DMS153 treated with DMSO at 0.1 percent for 48 hours (cell line): ENCODE measurements at regions not wholly inside any gene's neighbourhood (a gene's known extent, or its start where the extent isn't known, plus 50 kb on each side); places are given as distances from the start of the nearest gene placed in this dataset.
A peak's percentile ranks its signal among the peaks of the same experiment; 100 is the strongest.

Source experiments
- DNase-seq: peaks from one replicate; lab custom pipeline; 2025; ENCODE audit not compliant: unreplicated experiment; lab: John Stamatoyannopoulos, UW

DNA sequence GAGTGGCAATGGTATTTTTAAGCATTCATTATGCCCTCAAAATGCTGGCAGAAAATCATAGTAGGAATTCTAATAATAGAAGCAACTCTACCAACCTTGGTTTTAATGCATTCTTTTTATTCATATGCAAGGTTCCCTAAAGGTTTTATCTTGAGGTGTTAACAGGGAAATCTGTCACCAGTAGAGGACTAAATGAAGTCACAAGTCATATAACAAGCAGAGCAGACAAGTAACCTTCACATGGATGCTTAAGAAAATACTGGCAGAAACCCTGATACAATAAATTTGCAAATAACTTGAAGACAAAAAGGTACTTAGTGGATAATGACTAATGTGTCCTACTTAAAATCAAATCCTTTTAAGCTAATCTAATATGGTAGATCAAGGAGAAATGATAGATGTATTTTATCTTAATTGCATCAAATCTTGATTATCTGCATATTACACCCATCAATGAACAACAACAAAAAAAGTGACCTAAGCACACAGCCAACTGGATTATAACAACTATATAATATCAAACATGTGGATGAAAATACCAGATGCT, 73.3 kb downstream of the RFC3 start:
- no peak for DNase-seq

DNA sequence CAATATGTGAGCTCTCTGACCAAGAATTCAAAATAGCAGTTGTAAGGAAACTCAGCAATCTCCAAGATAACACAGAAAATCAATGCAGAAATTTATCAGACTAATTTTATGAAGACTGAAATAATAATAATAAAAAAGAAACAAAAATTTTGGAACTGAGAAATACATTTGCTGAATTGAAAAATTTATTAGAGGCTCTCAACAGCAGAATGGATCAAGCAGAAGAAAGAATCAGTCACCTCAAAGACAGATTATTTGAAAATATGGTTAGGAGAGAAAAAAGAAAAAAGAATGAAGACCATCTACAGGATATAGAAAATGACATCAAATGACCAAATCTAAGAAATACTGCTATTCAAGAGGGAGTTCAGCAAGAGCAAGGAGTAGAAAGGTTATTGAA, 75.6 kb downstream of the RFC3 start:
- DNase-seq, result no peak

DNA sequence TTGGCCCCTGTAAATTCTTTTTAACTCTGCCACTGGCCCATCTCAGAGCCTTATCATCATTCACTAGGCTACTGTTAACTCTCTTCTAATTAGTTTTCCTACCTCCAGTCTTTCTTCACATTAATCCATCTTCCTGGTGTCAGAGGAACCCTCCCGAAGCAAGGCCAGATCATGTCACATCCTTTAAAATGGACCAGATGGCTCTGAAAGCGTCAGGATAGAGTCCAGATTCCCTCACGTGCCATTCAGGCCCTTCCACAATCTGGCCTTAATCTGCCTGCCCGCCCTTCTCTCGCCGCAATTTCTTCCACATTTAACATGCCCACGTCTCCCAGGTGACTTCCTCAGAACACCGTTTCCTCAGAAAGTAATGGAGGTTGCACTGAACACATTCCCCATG, 86.5 kb downstream of the RFC3 start:
- DNase-seq, result no peak

DNA sequence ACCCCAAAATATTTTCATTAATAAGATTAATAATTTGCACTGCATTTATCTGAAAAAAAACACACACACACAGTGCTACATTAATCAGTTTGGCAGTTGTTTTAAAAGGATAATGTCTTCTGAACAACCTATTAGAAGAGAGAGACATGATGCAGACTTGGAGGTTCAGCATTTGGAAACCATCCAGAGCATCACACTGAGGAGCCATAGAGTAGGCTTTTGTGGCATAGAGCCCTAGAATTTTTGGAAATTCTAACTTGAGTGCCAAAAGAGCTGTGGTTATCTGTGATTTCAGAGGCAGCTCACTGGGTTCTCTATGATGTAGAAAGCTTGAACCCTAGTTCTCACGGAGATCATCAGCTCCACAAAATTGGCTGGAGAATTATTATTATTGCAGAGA, 90.2 kb downstream of the RFC3 start:
- DNase-seq, result no peak

DNA sequence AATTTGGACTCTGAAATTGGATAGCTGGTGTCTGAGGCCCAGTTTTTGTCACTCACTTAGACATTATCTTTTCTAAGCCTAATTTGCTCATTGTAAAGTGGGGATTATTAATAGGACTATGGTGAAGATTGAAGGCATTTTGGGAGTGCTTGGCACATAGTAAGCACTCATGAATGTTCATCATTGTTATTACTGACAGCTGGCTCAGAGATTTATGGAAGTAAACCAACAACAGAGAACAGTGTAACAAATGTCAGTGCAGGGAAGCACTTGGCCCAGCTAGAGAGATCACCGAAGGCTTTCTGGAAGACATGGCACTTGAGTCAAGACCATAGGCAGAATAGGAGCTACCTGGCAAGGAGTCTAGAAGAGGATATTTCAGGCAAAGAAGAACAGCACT, 92.3 kb downstream of the RFC3 start:
- DNase-seq, result no peak

DNA sequence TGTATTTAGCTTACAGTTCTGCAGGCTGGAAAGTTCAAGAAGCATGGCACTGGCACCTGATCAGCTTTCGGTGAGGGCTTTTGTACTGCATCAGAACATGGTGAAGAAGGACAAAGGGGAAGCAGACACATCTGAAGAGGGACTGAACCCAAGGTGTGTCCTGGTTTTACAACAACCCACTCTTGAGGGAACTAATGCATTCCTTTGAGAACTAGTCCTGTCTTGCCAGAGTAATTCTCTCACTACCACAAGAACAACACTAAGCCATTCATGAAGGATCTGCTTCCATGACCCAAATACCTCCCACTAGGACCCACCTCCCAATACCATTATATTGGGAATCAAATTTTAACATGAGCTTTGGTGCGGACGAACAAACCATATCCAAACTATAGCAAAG, 93.6 kb downstream of the RFC3 start:
- no peak for DNase-seq

DNA sequence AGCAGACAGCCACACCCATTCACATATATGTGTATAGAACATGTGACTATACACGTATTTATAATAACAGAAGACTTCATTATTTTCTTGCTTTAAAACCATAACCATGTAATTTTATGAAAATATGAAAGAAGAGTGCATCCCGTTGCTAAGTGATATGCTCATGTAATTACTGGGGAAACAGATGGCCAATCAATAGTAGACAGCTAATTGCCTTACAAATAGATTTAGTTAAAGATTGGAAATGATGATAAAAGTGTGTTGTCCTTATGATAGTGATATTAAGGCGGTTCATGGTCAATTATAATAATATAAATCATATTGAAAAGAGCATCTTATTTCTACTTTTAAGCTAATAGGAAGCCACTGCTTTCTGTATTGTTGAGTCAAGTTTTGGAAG, 95.9 kb downstream of the RFC3 start:
- DNase-seq, result no peak

DNA sequence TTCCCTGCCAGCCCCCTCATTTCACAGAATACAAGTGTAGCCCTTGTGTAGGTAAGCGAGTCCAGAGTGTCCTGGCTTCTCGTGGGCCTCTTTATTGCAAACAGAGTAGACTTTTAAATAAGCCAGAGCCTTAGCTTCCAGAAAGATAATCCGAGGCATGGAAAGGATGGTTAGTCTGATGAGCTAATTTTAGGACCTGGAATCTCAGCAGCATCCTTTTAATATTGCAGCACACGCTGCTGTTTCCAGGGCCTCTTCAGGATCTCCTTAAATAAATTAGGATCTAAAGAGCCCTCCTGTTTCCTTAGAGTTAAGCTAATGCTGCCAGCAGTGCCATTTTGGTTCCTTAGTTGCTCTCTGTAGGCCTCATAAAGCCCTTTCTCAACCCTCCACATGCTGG, 99.2 kb downstream of the RFC3 start:
- no peak for DNase-seq

DNA sequence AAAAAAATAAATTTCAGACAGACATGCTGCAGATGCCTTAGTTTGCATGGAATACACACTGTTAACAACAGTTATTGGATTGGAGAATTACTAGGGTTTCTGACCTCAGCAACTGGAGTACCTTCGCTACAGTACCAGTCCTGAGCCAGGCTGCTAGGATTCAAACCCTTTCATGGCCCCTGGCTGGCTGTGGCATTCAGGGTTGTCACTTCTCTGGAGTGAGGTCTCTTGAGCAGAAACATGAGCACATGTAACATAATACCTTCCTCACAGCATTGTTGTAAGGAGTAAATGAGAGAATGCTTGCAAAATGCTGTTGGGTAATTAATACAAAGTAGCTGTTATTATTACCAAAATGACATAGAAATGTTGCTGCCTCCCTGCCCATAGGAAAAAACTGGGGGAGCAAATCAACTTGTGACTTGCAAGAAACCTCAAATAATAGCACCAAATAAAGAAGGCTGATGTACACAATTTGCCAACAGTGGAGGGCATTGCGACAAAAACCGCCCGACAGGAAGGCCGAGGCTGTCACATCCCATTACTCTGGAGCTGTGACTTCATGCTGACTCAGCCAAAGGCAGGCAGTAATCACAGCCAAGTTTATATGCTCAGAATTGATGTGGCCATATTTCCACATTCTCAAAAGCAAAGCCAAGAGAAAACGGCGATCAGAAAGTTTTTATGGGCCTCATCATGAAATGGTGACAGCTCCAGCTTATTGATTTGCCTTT, 100.4 kb downstream of the RFC3 start:
- DNase-seq, result no peak

DNA sequence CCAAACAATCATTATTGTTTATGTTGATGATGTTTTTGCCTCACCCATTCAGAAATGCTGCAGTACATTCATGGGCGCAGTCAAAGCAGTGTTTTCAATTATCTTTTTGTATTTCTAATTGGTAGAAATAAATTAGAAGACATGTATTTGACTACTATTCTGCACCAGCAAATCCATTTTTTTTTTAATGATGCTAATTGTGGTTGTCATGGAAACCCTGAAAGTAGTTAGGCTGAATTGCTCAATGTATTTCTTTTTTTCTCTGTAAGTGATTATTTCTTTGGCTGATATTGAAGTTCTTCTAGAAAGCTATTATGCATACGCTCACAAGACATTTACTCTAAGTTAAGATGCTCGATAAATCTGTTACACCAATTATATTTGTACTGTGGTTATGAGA, 101.2 kb downstream of the RFC3 start:
- DNase-seq, result no peak

DNA sequence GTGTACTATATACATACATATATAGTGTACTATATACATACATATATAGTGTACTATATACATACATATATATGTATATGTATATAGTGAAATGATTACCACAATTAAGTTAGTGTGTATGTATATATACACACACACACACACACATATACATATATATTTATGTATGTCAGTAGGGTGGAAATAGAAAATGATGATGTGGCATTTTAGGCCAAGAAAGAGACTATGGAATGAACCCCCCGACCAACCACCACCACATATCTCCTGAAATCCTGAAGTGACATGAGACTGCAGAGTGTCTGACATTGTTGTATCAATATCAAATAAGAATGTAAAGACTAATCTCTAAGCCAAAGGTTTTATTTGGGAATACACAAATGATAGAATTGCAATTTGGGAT, 107.6 kb downstream of the RFC3 start:
- DNase-seq, result no peak

DNA sequence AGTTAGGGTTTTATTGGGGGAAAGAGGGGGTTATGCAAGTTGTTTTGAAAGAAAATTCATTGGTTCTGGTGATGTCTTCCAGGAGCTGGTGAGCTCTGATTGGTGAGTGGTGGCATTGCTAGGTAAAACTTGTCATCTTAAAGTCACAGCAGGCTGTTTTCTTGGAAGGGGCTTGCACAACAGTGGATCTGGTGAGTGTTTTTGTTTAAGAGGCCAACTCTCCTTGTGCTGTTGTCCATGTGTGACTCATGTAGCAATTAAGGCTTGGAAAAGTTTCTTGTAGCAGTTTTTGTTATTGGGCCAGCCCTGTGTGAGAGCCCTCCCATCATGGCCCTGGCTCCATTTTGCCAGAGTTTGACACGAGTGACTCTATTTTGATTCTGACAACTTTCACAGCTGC, 109.4 kb downstream of the RFC3 start:
- DNase-seq, result no peak

DNA sequence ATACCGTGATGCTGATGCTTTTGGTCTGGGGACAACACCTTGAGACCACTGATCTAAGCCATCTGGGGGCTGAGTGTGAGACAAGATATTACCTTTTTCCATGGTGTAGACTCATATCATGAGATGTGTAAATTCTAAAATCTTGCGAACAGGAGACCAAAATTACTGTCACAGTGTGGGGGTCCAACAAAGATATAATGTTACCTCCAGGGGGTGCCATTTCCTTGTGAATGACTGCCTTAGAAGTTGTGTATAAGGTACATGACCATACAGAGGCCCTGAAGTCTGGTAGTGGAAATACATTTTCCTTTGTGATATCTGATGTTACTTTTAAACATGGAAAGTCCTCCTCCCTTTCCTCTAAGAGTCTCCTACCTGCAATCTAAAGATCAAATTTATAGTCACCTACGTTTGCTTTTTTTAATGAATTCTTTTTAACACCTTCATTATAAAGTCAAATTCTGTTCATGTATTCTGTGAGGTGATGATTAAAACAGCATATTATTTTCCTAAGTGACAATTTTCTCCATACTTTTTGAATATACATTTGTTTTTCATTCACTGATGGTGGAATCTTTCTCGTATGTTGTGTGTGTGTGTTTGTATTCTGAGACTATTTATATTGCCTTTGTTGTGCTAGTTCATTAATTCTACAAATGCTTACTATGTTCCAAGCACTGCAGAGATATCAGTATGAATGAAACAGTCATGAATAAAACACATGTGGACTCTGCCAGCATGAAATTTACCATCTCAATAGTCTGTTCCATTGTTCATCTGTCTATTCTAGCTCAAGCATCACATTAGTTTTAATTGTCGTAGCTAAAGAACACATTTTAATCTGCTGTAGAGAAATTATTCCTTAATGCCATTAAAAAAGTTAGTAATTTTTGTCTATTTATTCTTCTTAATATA, 113.7 kb downstream of the RFC3 start:
- peak; percentile 50 for DNase-seq

DNA sequence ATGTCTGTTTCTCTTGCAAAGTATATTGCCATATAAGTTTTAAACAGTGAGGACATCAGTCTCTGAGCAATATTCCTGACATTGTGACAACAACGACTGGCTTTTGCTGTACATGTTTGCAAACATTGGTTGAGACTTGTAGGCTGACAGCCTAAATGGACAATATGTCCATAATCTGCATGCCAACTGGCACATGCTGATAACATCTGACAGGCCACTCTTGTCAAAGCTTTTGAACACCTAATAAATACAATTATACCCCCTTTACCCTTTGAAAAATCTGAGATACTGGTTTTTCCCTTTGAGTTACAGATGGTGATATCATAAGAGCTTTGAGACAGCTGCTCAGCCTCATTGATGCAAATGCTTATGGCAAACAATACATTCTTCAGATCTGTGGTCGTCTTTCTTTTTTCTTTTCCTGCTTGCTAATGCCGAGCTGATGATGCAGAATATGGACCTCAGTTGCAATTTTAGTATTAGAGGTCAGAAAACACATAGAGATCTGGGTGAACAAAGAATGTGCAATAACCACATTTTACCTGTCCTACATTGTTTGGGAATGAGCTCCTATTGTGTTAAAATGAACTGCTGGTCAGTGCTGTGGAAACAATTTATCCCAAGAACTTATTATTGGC, 114.9 kb downstream of the RFC3 start:
- DNase-seq, result no peak

DNA sequence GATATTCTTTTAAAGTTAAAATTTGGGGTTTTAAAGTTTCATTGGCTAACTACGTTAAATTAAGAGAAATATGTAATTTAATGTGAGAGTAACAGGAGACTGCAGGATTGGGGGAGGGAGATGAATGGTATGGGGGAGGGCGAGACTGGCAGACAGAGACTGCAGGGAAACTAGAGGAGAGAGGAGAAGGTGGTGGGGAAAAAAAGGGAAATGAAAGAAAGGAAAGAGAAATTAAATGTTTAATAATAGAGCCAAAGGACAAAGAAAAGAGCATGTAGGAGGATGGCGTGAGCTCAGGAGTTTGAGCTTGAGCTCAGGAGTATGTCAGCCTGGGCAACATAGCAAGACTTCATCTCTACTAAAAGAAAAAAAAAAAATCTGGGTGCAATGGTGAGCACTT, 115.9 kb downstream of the RFC3 start:
- DNase-seq, result no peak

DNA sequence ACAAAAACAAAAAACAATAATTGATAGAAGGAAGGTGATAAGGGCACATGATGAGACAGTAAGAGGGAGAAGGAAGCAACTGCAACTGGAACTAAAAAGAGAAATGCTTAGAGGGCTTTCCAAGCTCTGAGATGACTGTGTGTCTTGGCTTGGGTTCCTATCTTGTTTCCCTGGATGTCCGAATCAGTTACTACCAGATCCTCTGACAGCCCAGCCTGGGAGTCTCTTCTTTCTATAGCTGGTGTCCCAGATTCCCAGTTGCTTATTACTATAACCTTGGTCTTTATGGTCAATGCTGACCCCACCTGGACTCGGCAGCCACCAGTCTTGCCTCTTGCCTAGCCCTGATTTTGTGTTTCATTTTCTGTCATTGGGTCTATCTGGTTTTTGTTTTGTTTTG, 116.4 kb downstream of the RFC3 start:
- no peak for DNase-seq

DNA sequence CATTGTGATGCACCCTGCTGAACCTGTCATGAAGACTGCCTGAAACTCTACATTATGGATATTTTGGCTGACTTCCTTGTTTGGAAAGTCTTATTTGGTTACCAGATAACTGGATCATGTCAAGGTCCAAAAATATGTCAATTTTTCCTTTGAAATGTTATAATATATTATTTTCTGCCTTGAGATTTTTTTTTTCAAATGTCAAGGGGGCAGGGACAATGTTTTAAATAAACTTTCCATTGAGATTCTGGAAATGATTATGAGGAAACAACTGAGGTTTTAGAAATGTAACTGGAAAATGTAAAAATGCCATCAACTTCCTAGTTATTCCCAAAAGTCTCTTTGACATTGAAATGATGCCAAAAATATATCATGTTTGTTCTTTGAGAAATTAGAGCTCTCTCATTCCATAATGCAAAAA, 117.0 kb downstream of the RFC3 start:
- no peak for DNase-seq

DNA sequence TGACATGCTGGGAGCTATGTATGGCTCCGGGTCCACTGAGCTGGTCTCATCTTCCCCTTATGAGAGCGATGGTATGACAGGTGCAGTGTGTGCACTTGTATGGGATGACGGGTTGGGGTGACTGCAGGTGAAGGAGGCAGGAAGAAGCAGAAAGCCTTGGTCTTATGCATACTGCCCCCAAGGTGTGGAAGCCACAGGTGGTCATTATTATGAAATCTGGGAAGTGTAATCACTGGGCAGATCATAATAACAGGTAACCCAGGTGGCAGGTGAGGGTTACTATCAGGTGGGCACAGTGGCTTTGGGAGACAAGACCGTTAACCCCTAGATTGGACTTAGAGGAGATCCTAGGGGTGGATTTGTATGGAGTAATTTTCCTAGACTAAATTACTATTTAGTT, 118.0 kb downstream of the RFC3 start:
- DNase-seq, result no peak

DNA sequence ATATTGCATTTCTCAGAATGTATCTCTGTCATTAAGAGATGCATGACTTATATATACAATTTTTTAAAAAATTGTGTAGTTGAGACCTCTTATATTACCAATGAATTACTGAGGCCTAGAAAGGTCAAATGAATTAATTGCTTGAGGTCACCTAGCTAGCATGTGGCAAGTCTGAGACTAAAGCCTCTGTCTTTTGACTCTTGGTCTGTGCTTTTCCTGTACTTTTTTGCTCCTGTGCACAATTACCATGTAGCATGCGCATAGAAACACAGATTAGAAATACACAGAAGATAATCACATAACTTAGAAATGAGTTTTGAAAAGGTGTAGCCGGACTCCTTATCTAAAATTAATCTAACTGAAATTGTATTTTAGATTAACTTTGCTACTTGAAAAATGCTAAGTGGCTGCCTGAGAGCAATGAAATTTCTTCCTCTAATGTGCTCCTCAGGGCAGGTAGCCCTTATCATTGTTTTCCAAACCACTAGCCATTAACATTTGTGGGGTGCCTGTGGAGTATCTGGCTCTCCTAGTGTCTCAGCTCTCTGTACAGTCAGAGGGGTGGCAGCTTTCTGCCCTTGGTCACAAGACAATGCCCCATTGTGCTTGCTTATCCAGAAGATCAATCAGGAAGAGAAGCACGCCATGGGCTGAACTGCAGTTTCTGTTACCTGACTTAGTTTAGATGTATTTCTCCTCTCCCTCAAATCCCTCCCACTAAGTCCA, 119.6 kb downstream of the RFC3 start:
- DNase-seq, result no peak

DNA sequence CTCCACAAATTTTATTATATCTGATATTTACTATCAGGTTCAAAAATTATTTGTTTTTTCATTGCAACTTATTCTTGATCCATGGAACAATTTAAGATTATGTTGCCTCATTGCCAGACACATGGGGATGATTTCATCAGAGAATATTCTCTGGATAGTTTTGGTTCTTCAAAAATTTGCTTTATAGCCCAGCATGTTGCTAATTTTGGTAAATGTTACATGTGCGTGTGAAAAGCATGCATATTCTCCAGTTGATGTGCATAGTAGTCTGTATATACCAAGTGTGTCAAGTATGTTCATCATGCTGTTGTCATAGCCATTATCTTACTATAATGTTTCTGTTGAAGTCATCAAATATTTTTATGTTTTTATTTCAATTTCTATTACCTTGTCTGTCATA, 122.3 kb downstream of the RFC3 start:
- no peak for DNase-seq

DNA sequence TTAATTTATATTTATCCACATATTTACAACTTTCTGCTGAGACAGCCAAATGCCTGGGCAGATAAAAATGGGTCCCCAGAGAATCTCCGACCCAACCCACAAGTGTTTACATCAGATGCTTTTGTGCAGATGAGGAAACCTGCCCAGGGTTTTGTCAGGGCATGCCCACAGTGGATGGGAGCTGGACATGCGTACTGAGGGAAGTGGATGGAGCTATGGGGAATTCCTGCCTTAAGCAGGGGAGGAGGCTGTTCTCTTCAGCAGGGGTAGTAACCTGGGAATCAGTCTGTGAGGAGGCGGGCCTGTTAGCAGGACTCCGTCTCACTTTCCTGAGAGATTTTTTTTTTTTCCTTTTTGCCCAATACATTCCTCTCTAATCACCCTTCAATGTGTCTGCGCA, 122.9 kb downstream of the RFC3 start:
- no peak for DNase-seq
